Ascending aorta (tissue), 2 donors: ENCODE measurements at regions not wholly inside any gene's neighbourhood (a gene's known extent, or its start where the extent isn't known, plus 50 kb on each side); places are given as distances from the start of the nearest gene placed in this dataset.

Experiments
- DNase-seq, 2 donors: peaks; one replicate each; pipeline ENCODE4 v3.0.0-alpha.2; 2019; ENCODE audit warnings: low spot score in 2 of 2
- H3K27ac ChIP-seq, 2 donors: fragments of 200-600 bp; sonication (generic); one replicate each; pipeline ENCODE4 v1.5.1; 2016 to 2017; ENCODE audit warnings: mild to moderate bottlenecking in 1 of 2
- H3K27me3 ChIP-seq: fragments of 200-600 bp; sonication (generic); one replicate; pipeline ENCODE4 v1.5.1; 2017
- H3K36me3 ChIP-seq, 2 donors: fragments of 200-600 bp; sonication (generic); one replicate each; pipeline ENCODE4 v1.5.1; 2016
- H3K4me1 ChIP-seq, 2 donors: fragments of 200-600 bp; sonication (generic); one replicate each; pipeline ENCODE4 v1.5.1; 2016 to 2017; ENCODE audit warnings: mild to moderate bottlenecking in 1 of 2
- H3K4me3 ChIP-seq, 2 donors: fragments of 200-600 bp; sonication (generic); one replicate each; pipeline ENCODE4 v1.5.1; 2016 to 2017; ENCODE audit warnings: mild to moderate bottlenecking in 1 of 2
- H3K9me3 ChIP-seq, 2 donors: fragments of 200-600 bp; sonication (generic); one replicate each; pipeline ENCODE4 v1.5.1; 2016
- CTCF ChIP-seq, 3 experiments: fragments of 200-600 bp in 2 of 3; fragments of 450-650 bp in 1 of 3; sonication (generic) in 2 of 3; IDR thresholded peaks; one replicate each; pipeline ENCODE4 v1.5.1; 2016 to 2019; ENCODE audit warnings: antibody characterized with exemption in 3 of 3, mild to moderate bottlenecking in 1 of 3, moderate library complexity in 1 of 3
- intact Hi-C: fragments of 100-400 bp; cut with DNase I; formaldehyde crosslinking; loops from one replicate; pipeline ENCODE4 v1.15.1; 2023

GRCh38 chr12:77514511-77514910 is 316.2 kb upstream of the NAV3 start:
- H3K36me3 ChIP-seq = no peaks in the 10 kb centered on the region
- H3K4me1 ChIP-seq = no peaks in the 10 kb centered on the region
- intact Hi-C loops = no loop called here
- H3K27ac ChIP-seq = no peak overlapping the region
- no peak for DNase-seq
- no peak for TF ChIP-seq CTCF (IDR thresholded peaks at IDR 0.05)
- H3K27me3 ChIP-seq = no peaks in the 10 kb centered on the region
- H3K9me3 ChIP-seq = no peaks in the 10 kb centered on the region
- no peak overlapping the region for H3K4me3 ChIP-seq

DNA sequence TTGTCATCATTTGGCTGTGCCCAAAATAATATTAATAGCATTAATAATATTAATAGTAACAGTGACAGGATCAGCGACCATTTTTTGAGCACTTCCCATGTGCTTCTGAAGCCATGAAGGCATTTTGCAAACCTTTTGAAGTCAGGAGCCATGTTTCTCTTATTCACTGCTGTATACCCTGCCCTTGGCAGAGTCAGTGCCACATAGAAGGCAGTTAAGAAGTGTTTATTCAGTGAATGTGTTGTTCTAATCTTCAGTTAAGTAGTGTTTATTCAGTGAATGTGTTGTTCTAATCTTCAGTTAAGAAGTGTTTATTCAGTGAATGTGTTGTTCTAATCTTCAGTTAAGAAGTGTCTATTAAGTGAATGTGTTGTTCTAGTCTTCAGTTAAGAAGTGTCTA is 319.7 kb upstream of the NAV3 start:
- intact Hi-C loops = no loop called here
- H3K4me3 ChIP-seq = no peak overlapping the region

DNA sequence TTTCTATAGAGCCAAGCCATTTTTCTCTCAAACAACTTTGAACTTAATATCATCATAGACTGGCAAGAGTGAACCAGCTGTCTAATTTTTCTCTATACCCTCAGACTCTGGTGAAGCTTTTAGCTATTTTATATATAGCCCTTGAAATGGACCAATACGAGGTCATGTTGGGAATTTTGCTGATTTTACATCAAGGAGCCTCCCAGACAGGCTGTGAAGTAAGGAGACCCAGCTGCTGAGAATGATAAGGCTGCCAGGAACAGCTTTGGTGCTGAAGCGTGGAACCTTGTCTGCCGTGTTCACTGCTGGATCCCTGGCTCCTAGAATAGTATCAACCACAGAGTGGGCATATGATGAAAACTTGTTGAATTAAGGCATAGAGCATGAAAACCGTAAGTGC is 326.2 kb upstream of the NAV3 start:
- no peak for TF ChIP-seq CTCF (IDR thresholded peaks at IDR 0.05)
- intact Hi-C loops = no loop called here
- H3K4me3 ChIP-seq = no peak overlapping the region
- no peaks in the 10 kb centered on the region for H3K9me3 ChIP-seq
- no peaks in the 10 kb centered on the region for H3K27me3 ChIP-seq
- no peak overlapping the region for H3K27ac ChIP-seq
- H3K36me3 ChIP-seq = no peaks in the 10 kb centered on the region
- no peaks in the 10 kb centered on the region for H3K4me1 ChIP-seq
- DNase-seq = no peak

More for the DNA sequence above, 319.7 kb upstream of the NAV3 start:
- Histone ChIP-seq H3K36me3 (no peaks in the 10 kb centered on the region), H3K27me3 (no peaks in the 10 kb centered on the region), H3K27ac (no peak overlapping the region), H3K9me3 (no peaks in the 10 kb centered on the region), H3K4me1 (no peaks in the 10 kb centered on the region)
- TF ChIP-seq CTCF (IDR thresholded peaks at IDR 0.05) = no peak
- DNase-seq = no peak

- intact Hi-C loops = no loop called here
- Histone ChIP-seq H3K27ac (no peak overlapping the region), H3K4me1 (no peaks in the 10 kb centered on the region), H3K36me3 (no peaks in the 10 kb centered on the region), H3K4me3 (no peak overlapping the region), H3K27me3 (no peaks in the 10 kb centered on the region), H3K9me3 (no peaks in the 10 kb centered on the region)
- no peak for DNase-seq
- TF ChIP-seq CTCF (IDR thresholded peaks at IDR 0.05) = no peak
These were observed 330.6 kb upstream of the NAV3 start for GRCh38 chr12:77500089-77500488.

GRCh38 chr12:77497647-77498046 is 333.0 kb upstream of the NAV3 start:
- Histone ChIP-seq H3K4me1 (no peaks in the 10 kb centered on the region), H3K27ac (no peak overlapping the region), H3K9me3 (no peaks in the 10 kb centered on the region), H3K36me3 (no peaks in the 10 kb centered on the region), H3K27me3 (no peaks in the 10 kb centered on the region), H3K4me3 (no peak overlapping the region)
- no peak for TF ChIP-seq CTCF (IDR thresholded peaks at IDR 0.05)
- intact Hi-C loops = no loop called here
- no peak for DNase-seq

DNA sequence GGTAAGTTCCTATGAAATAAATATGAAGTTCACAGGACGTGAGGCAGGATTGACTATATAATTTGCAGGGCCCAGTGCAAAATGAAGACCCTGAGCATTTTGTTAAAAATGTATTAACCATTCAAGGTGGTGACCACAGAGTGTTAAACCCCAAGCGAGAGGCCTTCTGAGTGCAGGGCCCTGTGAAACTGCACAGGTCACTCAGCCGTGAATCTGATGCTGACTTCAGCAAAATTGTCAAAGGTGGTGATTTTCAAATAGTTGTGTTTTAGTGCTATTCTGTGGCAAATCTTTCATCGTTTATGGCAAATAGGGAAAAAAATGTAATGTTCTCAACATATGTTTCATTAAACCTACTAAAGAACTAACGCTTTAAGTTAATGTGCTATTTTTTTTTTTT is 334.0 kb upstream of the NAV3 start:
- intact Hi-C loops = no loop called here
- H3K36me3 ChIP-seq = no peaks in the 10 kb centered on the region
- no peak for DNase-seq
- H3K27ac ChIP-seq = no peak overlapping the region
- TF ChIP-seq CTCF (IDR thresholded peaks at IDR 0.05) = no peak
- H3K4me1 ChIP-seq = no peaks in the 10 kb centered on the region
- no peaks in the 10 kb centered on the region for H3K27me3 ChIP-seq
- H3K9me3 ChIP-seq = no peaks in the 10 kb centered on the region
- no peak overlapping the region for H3K4me3 ChIP-seq
